ENCODE measurements at regions not wholly inside any gene's neighbourhood (a gene's known extent, or its start where the extent isn't known, plus 50 kb on each side); places are given as distances from the start of the nearest gene placed in this dataset.

DNA sequence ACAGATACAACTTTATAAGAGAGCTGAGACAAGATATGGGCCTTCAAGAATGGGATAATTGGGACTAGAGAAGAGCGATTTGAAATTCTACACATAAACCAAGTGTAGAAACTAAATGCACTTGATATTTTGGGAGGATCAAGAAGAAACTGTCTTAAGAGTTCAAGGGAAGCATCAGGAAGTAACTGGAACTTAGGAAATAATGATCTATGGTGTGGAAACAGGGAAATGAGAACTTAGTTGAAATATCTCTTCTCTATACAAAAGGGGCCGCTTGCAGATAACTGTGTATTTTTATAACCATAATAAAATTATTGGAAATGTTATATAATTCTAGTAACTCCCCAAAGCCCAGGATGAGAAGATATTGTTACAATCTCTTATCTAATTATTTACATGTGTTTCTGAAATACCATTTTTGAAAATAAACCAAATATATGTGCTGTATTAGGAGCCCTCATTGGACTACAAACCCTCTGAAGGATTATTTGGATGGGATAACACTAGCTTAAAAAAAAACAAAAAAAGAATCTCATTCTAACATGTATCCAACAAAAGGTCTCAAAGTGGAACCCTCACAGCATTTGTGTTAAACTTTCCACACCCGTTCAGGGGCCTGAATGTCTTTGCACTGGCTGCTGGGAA, 84.7 kb upstream of the FLRT2 start:
- H3K36me3 ChIP-seq = no peaks in the 10 kb centered on the region
- H3K27me3 ChIP-seq = no peaks in the 10 kb centered on the region
- H3K4me3 ChIP-seq = no peak overlapping the region
- no peaks in the 10 kb centered on the region for H3K9me3 ChIP-seq
- intact Hi-C loops (cut with DNase I) = no loop called here
- no peak for DNase-seq
- no peak overlapping the region for H3K27ac ChIP-seq
- ATAC-seq = no peak
- TF ChIP-seq, protein P1, sequence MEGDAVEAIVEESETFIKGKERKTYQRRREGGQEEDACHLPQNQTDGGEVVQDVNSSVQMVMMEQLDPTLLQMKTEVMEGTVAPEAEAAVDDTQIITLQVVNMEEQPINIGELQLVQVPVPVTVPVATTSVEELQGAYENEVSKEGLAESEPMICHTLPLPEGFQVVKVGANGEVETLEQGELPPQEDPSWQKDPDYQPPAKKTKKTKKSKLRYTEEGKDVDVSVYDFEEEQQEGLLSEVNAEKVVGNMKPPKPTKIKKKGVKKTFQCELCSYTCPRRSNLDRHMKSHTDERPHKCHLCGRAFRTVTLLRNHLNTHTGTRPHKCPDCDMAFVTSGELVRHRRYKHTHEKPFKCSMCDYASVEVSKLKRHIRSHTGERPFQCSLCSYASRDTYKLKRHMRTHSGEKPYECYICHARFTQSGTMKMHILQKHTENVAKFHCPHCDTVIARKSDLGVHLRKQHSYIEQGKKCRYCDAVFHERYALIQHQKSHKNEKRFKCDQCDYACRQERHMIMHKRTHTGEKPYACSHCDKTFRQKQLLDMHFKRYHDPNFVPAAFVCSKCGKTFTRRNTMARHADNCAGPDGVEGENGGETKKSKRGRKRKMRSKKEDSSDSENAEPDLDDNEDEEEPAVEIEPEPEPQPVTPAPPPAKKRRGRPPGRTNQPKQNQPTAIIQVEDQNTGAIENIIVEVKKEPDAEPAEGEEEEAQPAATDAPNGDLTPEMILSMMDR (IDR thresholded peaks at IDR 0.05) = no peak
- H3K4me1 ChIP-seq = no peaks in the 10 kb centered on the region
- 56% methylated on average over 3 of the region's 3 CpGs for WGBS (ENCODE audit: insufficient coverage, low coverage, low lambda C conversion rate, missing lambda C conversion rate)

DNA sequence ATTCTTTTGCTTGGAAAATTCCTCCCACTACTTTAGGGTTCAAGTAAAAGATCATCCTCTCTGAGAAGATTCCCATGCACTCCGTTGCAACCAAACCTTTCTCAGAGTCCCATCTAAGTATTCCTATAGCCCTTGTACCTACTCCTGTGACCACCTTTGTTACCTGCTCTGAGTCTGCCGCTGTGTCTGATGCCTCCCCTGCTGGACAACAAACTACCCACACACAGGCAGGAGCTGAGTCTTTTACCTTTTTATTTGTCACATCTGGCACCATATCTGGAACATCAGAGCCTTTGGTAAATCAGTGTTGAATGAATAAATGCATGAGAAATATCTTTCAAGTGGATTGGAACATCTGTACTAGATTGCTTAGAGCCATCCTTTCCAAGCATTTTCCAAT, 82.1 kb upstream of the FLRT2 start:
- Histone ChIP-seq H3K27me3 (no peaks in the 10 kb centered on the region), H3K9me3 (no peaks in the 10 kb centered on the region), H3K4me3 (no peak overlapping the region), H3K27ac (no peak overlapping the region), H3K36me3 (no peaks in the 10 kb centered on the region), H3K4me1 (no peaks in the 10 kb centered on the region)
- TF ChIP-seq, protein P1 (IDR thresholded peaks at IDR 0.05) = no peak
- TF ChIP-seq POLR2A (IDR thresholded peaks at IDR 0.05) = no peak
- DNase-seq (no peak), ATAC-seq (no peak)
- 78% methylated on average over 2 of the region's 2 CpGs for WGBS (ENCODE audit: insufficient coverage, low coverage, low lambda C conversion rate, missing lambda C conversion rate)
- intact Hi-C loops (cut with DNase I) = no loop called here

DNA sequence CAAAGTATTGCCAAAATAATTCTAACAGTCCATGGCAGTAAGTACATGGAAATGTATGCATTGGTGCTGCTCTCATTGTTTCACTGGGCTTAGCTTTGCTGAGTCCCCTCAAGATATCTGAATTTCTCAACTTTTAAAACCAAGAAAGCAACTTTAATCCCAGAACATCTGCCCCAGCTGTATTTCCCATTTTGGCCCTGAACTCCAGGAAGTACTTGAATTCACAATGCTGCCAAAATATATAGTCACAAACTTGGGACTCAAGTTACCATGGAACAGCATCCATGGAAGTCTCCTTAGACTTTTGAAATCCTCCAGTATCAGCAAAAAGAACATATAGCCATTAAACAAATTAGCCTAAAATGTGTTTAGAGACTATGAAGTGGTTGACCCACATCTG, 78.5 kb upstream of the FLRT2 start:
- Histone ChIP-seq H3K4me3 (no peak overlapping the region), H3K4me1 (peaks cover 0 to 4% (median 0%) of the 10 kb centered on the region in 4 donors), H3K27ac (no peak overlapping the region), H3K36me3 (no peaks in the 10 kb centered on the region), H3K9me3 (no peaks in the 10 kb centered on the region), H3K27me3 (no peaks in the 10 kb centered on the region)
- ATAC-seq (no peak), DNase-seq (no peak)
- intact Hi-C loops (cut with DNase I) = no loop called here
- TF ChIP-seq, protein P1 (IDR thresholded peaks at IDR 0.05) = no peak
- no peak for TF ChIP-seq POLR2A (IDR thresholded peaks at IDR 0.05)

DNA sequence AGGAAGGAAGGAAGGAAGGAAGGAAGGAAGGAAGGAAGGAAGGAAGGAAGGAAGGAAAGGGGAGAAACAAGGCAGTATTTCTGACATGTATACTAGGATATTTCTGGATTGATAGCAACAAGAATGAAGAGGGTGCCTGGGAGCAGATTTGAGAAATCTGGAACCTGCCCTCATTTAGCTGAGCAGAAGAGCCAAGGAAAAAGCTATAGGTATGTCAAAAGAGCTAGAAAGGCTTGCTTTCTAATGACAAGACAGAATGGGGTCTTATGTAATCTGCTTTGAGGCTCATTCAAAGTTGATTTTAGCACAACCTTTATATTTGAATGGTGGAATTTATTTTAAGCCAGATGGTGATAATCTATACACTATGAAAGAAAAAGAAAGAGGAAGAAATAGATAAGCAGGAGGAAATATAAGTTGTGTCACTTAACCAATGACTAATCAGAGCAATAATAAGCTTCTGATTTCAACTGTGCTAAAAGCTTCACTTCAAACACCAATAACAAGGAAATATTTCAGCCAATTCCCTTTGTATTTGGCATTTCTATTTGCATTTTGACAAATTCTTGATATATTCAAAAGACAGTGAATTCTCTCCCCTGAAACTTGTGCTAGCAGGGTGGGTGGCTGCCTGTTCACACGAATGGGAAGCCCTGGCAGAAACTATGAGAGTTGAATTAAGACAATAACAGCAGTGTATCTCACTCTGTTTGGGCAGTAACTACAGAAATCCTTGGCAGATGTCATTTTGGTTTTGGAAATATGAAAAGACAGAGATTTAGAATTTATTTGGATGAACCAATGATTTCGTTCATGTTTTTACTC, 76.3 kb upstream of the FLRT2 start:
- H3K36me3 ChIP-seq = no peaks in the 10 kb centered on the region
- no peaks in the 10 kb centered on the region for H3K9me3 ChIP-seq
- DNase-seq (no peak), ATAC-seq (no peak)
- no peak for TF ChIP-seq POLR2A (IDR thresholded peaks at IDR 0.05)
- TF ChIP-seq, protein P1 (IDR thresholded peaks at IDR 0.05) = no peak
- no peak overlapping the region for H3K27ac ChIP-seq
- intact Hi-C loops (cut with DNase I) = no loop called here
- H3K4me1 ChIP-seq = peaks cover 0 to 4% (median 0%) of the 10 kb centered on the region in 4 donors
- WGBS (ENCODE audit: insufficient coverage, low coverage, low lambda C conversion rate, missing lambda C conversion rate) = 79% methylated on average over 2 of the region's 2 CpGs
- H3K27me3 ChIP-seq = no peaks in the 10 kb centered on the region
- H3K4me3 ChIP-seq = no peak overlapping the region
